MCF 10A (cell line): ENCODE measurements at regions not wholly inside any gene's neighbourhood (a gene's known extent, or its start where the extent isn't known, plus 50 kb on each side); places are given as distances from the start of the nearest gene placed in this dataset.

ENCODE experiments used
- BruUV-seq: library from RNA; stranded (reverse); fragments of 400-500 nt; replicated peaks from 2 replicates; lab custom pipeline; 2021; lab: Mats Ljungman, UMichigan
- CTCF ChIA-PET: fragments of 300-600 bp; sonication (Branson Sonifier 250); formaldehyde crosslinking; extraction: SDS; loops from one replicate; lab custom pipeline; 2021; ENCODE audit warnings: antibody characterized with exemption, inconsistent platforms; lab: Yijun Ruan, JAX
- POLR2A ChIA-PET: fragments of 300-600, 350-650 bp; sonication (Branson Sonifier 250); formaldehyde crosslinking; extraction: SDS; loops from one replicate; lab custom pipeline; 2020; ENCODE audit warnings: antibody characterized with exemption, inconsistent platforms; lab: Yijun Ruan, JAX
- DNase-seq: peaks from one replicate; pipeline ENCODE4 v3.0.0-alpha.2; 2018; ENCODE audit not compliant: unreplicated experiment
- H3K27ac Mint-ChIP-seq: one replicate; pipeline ENCODE4 v1.8.0; 2022; ENCODE audit warnings: mild to moderate bottlenecking, low read depth, mixed read lengths; ENCODE audit not compliant: unreplicated experiment
- H3K27me3 Mint-ChIP-seq: one replicate; pipeline ENCODE4 v1.8.0; 2022; ENCODE audit warnings: mixed read lengths; ENCODE audit not compliant: insufficient read depth, unreplicated experiment
- H3K36me3 Mint-ChIP-seq: one replicate; pipeline ENCODE4 v1.8.0; 2022; ENCODE audit warnings: mild to moderate bottlenecking, moderate library complexity, mixed read lengths; ENCODE audit not compliant: insufficient read depth, unreplicated experiment
- H3K4me1 Mint-ChIP-seq: one replicate; pipeline ENCODE4 v1.8.0; 2022; ENCODE audit warnings: mixed read lengths; ENCODE audit not compliant: insufficient read depth, unreplicated experiment
- H3K4me3 Mint-ChIP-seq: one replicate; pipeline ENCODE4 v1.8.0; 2022; ENCODE audit warnings: mild to moderate bottlenecking, moderate library complexity, mixed read lengths; ENCODE audit not compliant: unreplicated experiment
- H3K9me3 Mint-ChIP-seq: one replicate; pipeline ENCODE4 v1.8.0; 2022; ENCODE audit warnings: mixed read lengths; ENCODE audit not compliant: unreplicated experiment
- intact Hi-C: fragments of 100-400 bp; cut with micrococcal nuclease; formaldehyde crosslinking; loops from 2 replicates; pipeline ENCODE4 v1.14.1; 2022
- TF ChIP-seq, protein P1 (sequence below): fragments of 200-600 bp; IDR thresholded peaks from one replicate; pipeline ENCODE4 v1.8.0; 2022; ENCODE audit warnings: antibody characterized with exemption, mild to moderate bottlenecking; ENCODE audit not compliant: unreplicated experiment

DNA sequence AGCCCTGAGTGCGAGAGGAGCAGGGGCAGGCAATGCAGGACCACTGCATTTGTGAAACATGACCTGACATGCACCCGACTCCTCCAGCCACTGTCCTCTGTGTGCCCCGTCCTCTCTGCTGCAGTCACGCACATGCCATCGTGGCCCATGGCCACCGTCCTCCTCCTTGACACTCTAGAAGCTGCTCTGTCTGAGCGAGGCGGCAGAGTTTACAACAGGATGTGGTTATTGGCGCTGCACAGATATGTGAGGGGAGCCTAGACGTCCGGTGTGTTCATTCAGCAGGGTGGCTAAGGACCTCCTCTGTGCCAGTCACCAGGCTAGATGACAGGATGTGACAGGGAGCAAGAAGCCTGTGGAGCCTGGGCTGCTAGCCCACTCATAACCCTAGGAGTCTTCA is 277.8 kb downstream of the FOXO1 start:
- ChIA-PET CTCF (no interaction called here), POLR2A (interaction anchor here (0.6 kb wide), 1 partner anchor 250 kb away, joined by 4 read pairs; no protein-coding TSS in a partner anchor)
- H3K9me3 Mint-ChIP-seq = no peaks in the 10 kb centered on the region
- H3K36me3 Mint-ChIP-seq = no peaks in the 10 kb centered on the region
- H3K4me3 Mint-ChIP-seq = no peak overlapping the region
- intact Hi-C loops = no loop called here
- BruUV-seq = no TSS peak
- DNase-seq = no peak
- no peaks in the 10 kb centered on the region for H3K27me3 Mint-ChIP-seq
- H3K4me1 Mint-ChIP-seq = peaks cover 28% of the 10 kb centered on the region
- TF ChIP-seq, protein P1, sequence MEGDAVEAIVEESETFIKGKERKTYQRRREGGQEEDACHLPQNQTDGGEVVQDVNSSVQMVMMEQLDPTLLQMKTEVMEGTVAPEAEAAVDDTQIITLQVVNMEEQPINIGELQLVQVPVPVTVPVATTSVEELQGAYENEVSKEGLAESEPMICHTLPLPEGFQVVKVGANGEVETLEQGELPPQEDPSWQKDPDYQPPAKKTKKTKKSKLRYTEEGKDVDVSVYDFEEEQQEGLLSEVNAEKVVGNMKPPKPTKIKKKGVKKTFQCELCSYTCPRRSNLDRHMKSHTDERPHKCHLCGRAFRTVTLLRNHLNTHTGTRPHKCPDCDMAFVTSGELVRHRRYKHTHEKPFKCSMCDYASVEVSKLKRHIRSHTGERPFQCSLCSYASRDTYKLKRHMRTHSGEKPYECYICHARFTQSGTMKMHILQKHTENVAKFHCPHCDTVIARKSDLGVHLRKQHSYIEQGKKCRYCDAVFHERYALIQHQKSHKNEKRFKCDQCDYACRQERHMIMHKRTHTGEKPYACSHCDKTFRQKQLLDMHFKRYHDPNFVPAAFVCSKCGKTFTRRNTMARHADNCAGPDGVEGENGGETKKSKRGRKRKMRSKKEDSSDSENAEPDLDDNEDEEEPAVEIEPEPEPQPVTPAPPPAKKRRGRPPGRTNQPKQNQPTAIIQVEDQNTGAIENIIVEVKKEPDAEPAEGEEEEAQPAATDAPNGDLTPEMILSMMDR = no peak
- H3K27ac Mint-ChIP-seq = no peak overlapping the region

DNA sequence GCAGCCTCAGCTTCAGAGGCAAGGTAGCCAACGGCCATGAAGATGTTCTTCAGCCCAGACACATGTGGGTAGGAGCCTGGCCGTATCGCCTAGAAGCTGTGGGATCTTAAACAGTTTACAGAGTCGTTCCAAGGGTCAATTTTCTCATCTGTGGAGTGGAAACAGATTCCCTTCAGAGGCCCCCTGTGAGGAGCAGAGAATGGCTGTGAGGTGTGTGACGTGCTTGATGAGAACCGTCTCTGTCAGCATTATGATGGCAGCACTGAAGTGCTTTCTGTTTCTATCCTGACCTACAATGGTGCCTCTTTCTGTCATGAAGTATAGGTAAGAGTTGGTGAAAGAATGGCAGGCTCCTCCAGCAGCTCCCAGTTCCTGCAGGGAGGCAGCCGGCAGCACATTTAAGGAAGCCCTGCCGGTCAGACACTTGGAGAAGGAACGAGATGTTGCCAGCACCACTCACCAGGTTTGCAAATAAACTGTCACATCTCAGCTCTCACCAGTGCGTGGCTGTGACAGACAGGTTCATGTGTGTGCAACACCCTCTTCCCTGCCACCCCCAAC is 277.3 kb downstream of the FOXO1 start:
- H3K9me3 Mint-ChIP-seq = no peaks in the 10 kb centered on the region
- H3K27me3 Mint-ChIP-seq = no peaks in the 10 kb centered on the region
- BruUV-seq = no TSS peak
- H3K27ac Mint-ChIP-seq = no peak overlapping the region
- ChIA-PET CTCF (no interaction called here), POLR2A (interaction anchor here (0.7 kb wide), 1 partner anchor 623 kb away, joined by 3 read pairs; no protein-coding TSS in a partner anchor)
- H3K4me1 Mint-ChIP-seq = peaks cover 27% of the 10 kb centered on the region
- TF ChIP-seq, protein P1 = no peak
- intact Hi-C loops = no loop called here
- no peak overlapping the region for H3K4me3 Mint-ChIP-seq
- no peak for DNase-seq
- H3K36me3 Mint-ChIP-seq = no peaks in the 10 kb centered on the region

DNA sequence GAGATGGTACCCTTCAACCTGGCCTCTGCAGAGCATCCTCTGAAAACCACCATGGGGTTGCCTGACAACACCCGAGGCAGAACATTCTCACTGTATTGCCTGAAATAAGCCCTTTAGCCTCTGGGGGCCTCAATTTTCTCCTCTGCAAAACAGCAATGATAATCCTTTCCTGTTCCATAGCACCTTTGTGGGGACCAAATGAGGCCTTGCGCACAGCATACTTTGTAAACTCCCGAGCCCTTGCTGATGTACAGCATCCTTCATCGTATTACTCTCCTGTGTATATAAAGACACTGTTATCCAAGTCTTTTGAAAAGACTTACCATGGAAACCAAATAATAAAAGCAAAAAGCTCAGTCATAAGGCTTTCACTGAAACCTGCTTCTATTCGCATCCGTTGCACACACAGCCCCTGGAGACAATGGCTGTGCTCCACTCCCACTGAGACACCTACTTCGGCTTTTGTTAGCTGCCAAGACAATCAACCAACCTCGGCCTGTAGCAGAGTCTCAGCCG is 276.0 kb downstream of the FOXO1 start:
- ChIA-PET POLR2A (interaction anchor here (0.7 kb wide), 1 partner anchor 61 kb away, joined by 3 read pairs; no protein-coding TSS in a partner anchor), CTCF (no interaction called here)
- Mint-ChIP-seq H3K36me3 (no peaks in the 10 kb centered on the region), H3K27me3 (no peaks in the 10 kb centered on the region), H3K4me1 (peaks cover 22% of the 10 kb centered on the region), H3K27ac (no peak overlapping the region), H3K4me3 (no peak overlapping the region), H3K9me3 (no peaks in the 10 kb centered on the region)
- no peak for DNase-seq
- intact Hi-C loops = no loop called here
- TF ChIP-seq, protein P1 = no peak
- no TSS peak for BruUV-seq

DNA sequence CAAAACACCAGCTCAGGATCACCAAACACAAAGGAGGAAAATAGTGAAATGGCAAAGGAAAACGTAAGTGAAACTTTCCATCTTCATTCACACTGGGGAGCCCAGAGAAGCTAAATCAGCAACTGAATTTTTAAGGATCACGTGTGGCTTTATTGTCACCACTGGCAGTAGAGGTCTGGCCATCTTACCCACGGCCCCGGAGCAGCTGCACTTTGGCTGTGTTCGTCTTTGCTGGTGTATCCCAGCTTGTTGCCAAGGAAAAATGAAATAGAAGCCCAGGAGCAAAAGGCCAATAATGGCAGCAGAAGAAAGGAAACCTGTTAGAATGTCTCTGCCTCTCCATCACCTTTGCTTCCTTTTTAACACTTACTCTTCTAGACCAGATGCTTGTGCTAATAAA is 274.7 kb downstream of the FOXO1 start:
- Mint-ChIP-seq H3K9me3 (no peaks in the 10 kb centered on the region), H3K4me3 (no peak overlapping the region), H3K27ac (no peak overlapping the region), H3K36me3 (no peaks in the 10 kb centered on the region), H3K4me1 (peaks cover 15% of the 10 kb centered on the region), H3K27me3 (no peaks in the 10 kb centered on the region)
- TF ChIP-seq, protein P1 = no peak
- no TSS peak for BruUV-seq
- no peak for DNase-seq
- intact Hi-C loops = no loop called here
- CTCF ChIA-PET = interaction anchor here (0.6 to 1.0 kb wide), 2 partner anchors 14 to 449 kb away, joined by 3 read pairs; no protein-coding TSS in a partner anchor
- POLR2A ChIA-PET = no interaction called here
